ENCODE measurements at regions not wholly inside any gene's neighbourhood (a gene's known extent, or its start where the extent isn't known, plus 50 kb on each side); places are given as distances from the start of the nearest gene placed in this dataset.

- POLR2A ChIA-PET, result no interaction called here
- DNase-seq (ENCODE audit: low read depth, low spot score) (no peak), ATAC-seq (no peak)
- CTCF ChIA-PET, result no interaction called here
- Histone ChIP-seq H3K4me2 (ENCODE audit: low read length) (no peak overlapping the region), H3K4me3 (replicated peaks in 1 of 2; ENCODE audit: low read depth in 1 of 2, low read length in 2 of 2) (no peak overlapping the region), H3K9me3 (ENCODE audit: control insufficient read depth in 1 of 2, insufficient read depth in 1 of 2, low read depth in 1 of 2, low read length in 2 of 2) (peaks cover 9 to 11% of the 10 kb centered on the region in 2 experiments; a peak in 3 of 4 replicates), H3K27ac (ENCODE audit: low read depth, low read length) (no peak overlapping the region), H3K36me3 (ENCODE audit: control insufficient read depth in 1 of 2, insufficient read depth in 2 of 2, low read length in 2 of 2) (no peaks in the 10 kb centered on the region), H3K9me2 (ENCODE audit: insufficient read depth) (no peaks in the 10 kb centered on the region), H2AFZ (ENCODE audit: low read depth, low read length, poor library complexity, severe bottlenecking) (no peak overlapping the region), H3K79me2 (ENCODE audit: insufficient read depth, low read length) (no peaks in the 10 kb centered on the region), H3K9ac (ENCODE audit: low read length) (no peak overlapping the region), H3K4me1 (ENCODE audit: control insufficient read depth in 1 of 2, insufficient read depth in 2 of 2, low read length in 2 of 2) (no peaks in the 10 kb centered on the region), H4K20me1 (ENCODE audit: insufficient read depth) (no peaks in the 10 kb centered on the region), H3K27me3 (ENCODE audit: insufficient read depth, low read length) (no peaks in the 10 kb centered on the region)
- intact Hi-C loops (cut with micrococcal nuclease), result no loop called here
- BruUV-seq (replicated peaks), result no TSS peak
- TF ChIP-seq SP1 (IDR thresholded peaks at IDR 0.05; ENCODE audit: low read depth) (no peak), EZH2phosphoT487 (IDR thresholded peaks at IDR 0.05; ENCODE audit: borderline replicate concordance) (no peak), YY1 (IDR thresholded peaks at IDR 0.05; ENCODE audit: extremely low read depth, insufficient replicate concordance, low read depth, low read length) (no peak), ELF1 (IDR thresholded peaks at IDR 0.05; ENCODE audit: borderline replicate concordance, low read depth) (no peak), RAD21 (IDR thresholded peaks at IDR 0.05; ENCODE audit: low read depth) (no peak), SRF (IDR thresholded peaks at IDR 0.05; ENCODE audit: low read depth) (no peak), ZFX (IDR thresholded peaks at IDR 0.05) (no peak), EGR1 (IDR thresholded peaks at IDR 0.05; ENCODE audit: low read depth) (no peak), EZH2 (IDR thresholded peaks at IDR 0.05) (no peak), JUND (IDR thresholded peaks at IDR 0.05) (no peak), CBX3 (IDR thresholded peaks at IDR 0.05; ENCODE audit: low read depth) (no peak), CEBPB (IDR thresholded peaks at IDR 0.05; ENCODE audit: low read depth) (no peak), SIN3A (IDR thresholded peaks at IDR 0.05; ENCODE audit: low read depth) (no peak)
- RAD21 ChIA-PET (ENCODE audit: low non-redundant PET in 1 of 2, low total read pairs in 2 of 2, uncharacterized antibody in 2 of 2, unreplicated experiment in 2 of 2), result no interaction called here
Observed at GRCh38 chr7:53600296-53600695, 564.9 kb downstream of the POM121L12 start.

- DNase-seq (ENCODE audit: low read depth, low spot score) (no peak), ATAC-seq (no peak)
- Histone ChIP-seq H3K9ac (ENCODE audit: low read length) (no peak overlapping the region), H3K9me2 (ENCODE audit: insufficient read depth) (no peaks in the 10 kb centered on the region), H4K20me1 (ENCODE audit: insufficient read depth) (no peaks in the 10 kb centered on the region), H3K4me2 (ENCODE audit: low read length) (no peak overlapping the region), H3K4me1 (ENCODE audit: control insufficient read depth in 1 of 2, insufficient read depth in 2 of 2, low read length in 2 of 2) (no peaks in the 10 kb centered on the region), H3K4me3 (replicated peaks in 1 of 2; ENCODE audit: low read depth in 1 of 2, low read length in 2 of 2) (no peak overlapping the region), H3K36me3 (ENCODE audit: control insufficient read depth in 1 of 2, insufficient read depth in 2 of 2, low read length in 2 of 2) (no peaks in the 10 kb centered on the region), H3K79me2 (ENCODE audit: insufficient read depth, low read length) (no peaks in the 10 kb centered on the region), H2AFZ (ENCODE audit: low read depth, low read length, poor library complexity, severe bottlenecking) (no peak overlapping the region), H3K27me3 (ENCODE audit: insufficient read depth, low read length) (no peaks in the 10 kb centered on the region), H3K27ac (ENCODE audit: low read depth, low read length) (no peak overlapping the region), H3K9me3 (ENCODE audit: control insufficient read depth in 1 of 2, insufficient read depth in 1 of 2, low read depth in 1 of 2, low read length in 2 of 2) (peaks cover 6 to 10% of the 10 kb centered on the region in 2 experiments; a peak in 2 of 4 replicates)
- CTCF ChIA-PET, result no interaction called here
- BruUV-seq (replicated peaks), result no TSS peak
- POLR2A ChIA-PET, result no interaction called here
- intact Hi-C loops (cut with micrococcal nuclease), result no loop called here
- RAD21 ChIA-PET (ENCODE audit: low non-redundant PET in 1 of 2, low total read pairs in 2 of 2, uncharacterized antibody in 2 of 2, unreplicated experiment in 2 of 2), result no interaction called here
- no peak for TF ChIP-seq CEBPB (IDR thresholded peaks at IDR 0.05; ENCODE audit: low read depth)
- TF ChIP-seq ZFX (IDR thresholded peaks at IDR 0.05), result no peak
- no peak for TF ChIP-seq MAX (IDR thresholded peaks at IDR 0.05)
- no peak for TF ChIP-seq ELF1 (IDR thresholded peaks at IDR 0.05; ENCODE audit: borderline replicate concordance, low read depth)
- no peak for TF ChIP-seq EZH2 (IDR thresholded peaks at IDR 0.05)
- TF ChIP-seq JUND (IDR thresholded peaks at IDR 0.05), result no peak
- no peak for TF ChIP-seq ZBTB33 (IDR thresholded peaks at IDR 0.05; ENCODE audit: extremely low read depth, insufficient replicate concordance, low read length)
- no peak for TF ChIP-seq EZH2phosphoT487 (IDR thresholded peaks at IDR 0.05; ENCODE audit: borderline replicate concordance)
- no peak for TF ChIP-seq POLR2A (IDR thresholded peaks at IDR 0.05; ENCODE audit: borderline replicate concordance, extremely low read depth, insufficient read depth, insufficient read length)
- no peak for TF ChIP-seq TCF7L2 (IDR thresholded peaks at IDR 0.05; ENCODE audit: borderline replicate concordance, extremely low read depth, insufficient read depth, insufficient read length)
- TF ChIP-seq ZNF274 (IDR thresholded peaks at IDR 0.05; ENCODE audit: low read depth, low read length), result no peak
- TF ChIP-seq FOSL1 (IDR thresholded peaks at IDR 0.05; ENCODE audit: low read depth), result no peak
- TF ChIP-seq ATF3 (IDR thresholded peaks at IDR 0.05), result no peak
- no peak for TF ChIP-seq SP1 (IDR thresholded peaks at IDR 0.05; ENCODE audit: low read depth)
- no peak for TF ChIP-seq SRF (IDR thresholded peaks at IDR 0.05; ENCODE audit: low read depth)
- TF ChIP-seq POLR2AphosphoS5 (IDR thresholded peaks at IDR 0.05; ENCODE audit: low read depth, low read length), result no peak
- no peak for TF ChIP-seq SIN3A (IDR thresholded peaks at IDR 0.05; ENCODE audit: low read depth)
Observed at GRCh38 chr7:53602817-53603418, 567.5 kb downstream of the POM121L12 start.

All from HCT116 (cell line).